HEK293 (cell line): ENCODE measurements at regions not wholly inside any gene's neighbourhood (a gene's known extent, or its start where the extent isn't known, plus 50 kb on each side); places are given as distances from the start of the nearest gene placed in this dataset.

Experiments used
- CTCF ChIA-PET: fragments of 350-600 bp; formaldehyde crosslinking; extraction: SDS; loops from one replicate; lab custom pipeline; 2021; ENCODE audit warnings: antibody characterized with exemption; lab: Yijun Ruan, JAX
- POLR2A ChIA-PET: fragments of 300-600 bp; formaldehyde crosslinking; extraction: SDS; loops from one replicate; lab custom pipeline; 2020; ENCODE audit warnings: antibody characterized with exemption, inconsistent platforms; lab: Yijun Ruan, JAX
- H3K27ac ChIP-seq: fragments of 200-500 bp; sonication (Bioruptor generic); 2 replicates; pipeline ENCODE4 v1.5.1; 2014; ENCODE audit warnings: low read depth, low read length, control low read depth, inconsistent platforms; ENCODE audit errors: extremely low read depth
- H3K36me3 ChIP-seq, 2 experiments: fragments of 200-500 bp in 1 of 2; sonication (Bioruptor generic) in 1 of 2; 1 replicate in 1 of 2; 2 replicates in 1 of 2; pipeline ENCODE4 v1.5.1; 2014 to 2017; ENCODE audit warnings: inconsistent platforms in 2 of 2, low read length in 2 of 2; ENCODE audit not compliant: control insufficient read depth in 2 of 2, insufficient read depth in 1 of 2
- H3K4me1 ChIP-seq: fragments of 200-500 bp; sonication (Bioruptor generic); 2 replicates; pipeline ENCODE4 v1.5.1; 2014; ENCODE audit warnings: mild to moderate bottlenecking, low read length, inconsistent platforms; ENCODE audit not compliant: control insufficient read depth, insufficient read depth
- H3K4me3 ChIP-seq: 2 replicates; pipeline ENCODE4 v1.5.1; 2011; ENCODE audit warnings: low read depth, mild to moderate bottlenecking, control low read depth, low read length, moderate library complexity
- H3K9me3 ChIP-seq: fragments of 200-500 bp; sonication (Bioruptor generic); 2 replicates; pipeline ENCODE4 v1.5.1; 2014; ENCODE audit warnings: low read depth, low read length, inconsistent platforms; ENCODE audit not compliant: control insufficient read depth, insufficient read depth
- FEZF1 ChIP-seq: fragments of 450-650 bp; formaldehyde crosslinking; IDR thresholded peaks from 2 replicates; pipeline ENCODE4 v1.5.1; 2016; ENCODE audit warnings: missing biosample characterization, missing genetic modification characterization
- KLF7 ChIP-seq: fragments of 450-650 bp; formaldehyde crosslinking; IDR thresholded peaks from 2 replicates; pipeline ENCODE4 v1.5.1; 2016; ENCODE audit warnings: missing biosample characterization, missing genetic modification characterization, borderline replicate concordance
- OVOL3 ChIP-seq: fragments of 450-650 bp; formaldehyde crosslinking; IDR thresholded peaks from 2 replicates; pipeline ENCODE4 v1.5.1; 2016; ENCODE audit warnings: missing biosample characterization, missing genetic modification characterization
- PRDM1 ChIP-seq: fragments of 450-650 bp; formaldehyde crosslinking; IDR thresholded peaks from 2 replicates; pipeline ENCODE4; 2016; ENCODE audit warnings: missing biosample characterization, missing genetic modification characterization
- PRDM6 ChIP-seq: fragments of 450-650 bp; formaldehyde crosslinking; IDR thresholded peaks from 2 replicates; pipeline ENCODE4 v1.5.1; 2017; ENCODE audit warnings: missing biosample characterization, missing genetic modification characterization
- REST ChIP-seq: fragments of 450-650 bp; formaldehyde crosslinking; IDR thresholded peaks from 2 replicates; pipeline ENCODE4 v1.5.1; 2016; ENCODE audit warnings: missing biosample characterization, missing genetic modification characterization
- SETDB1 ChIP-seq: IDR thresholded peaks from one replicate; pipeline ENCODE4 v1.6.1; 2017; ENCODE audit warnings: mild to moderate bottlenecking, low read length, moderate library complexity, mixed read lengths; ENCODE audit not compliant: insufficient read length
- SP2 ChIP-seq: fragments of 450-650 bp; formaldehyde crosslinking; IDR thresholded peaks from 2 replicates; pipeline ENCODE4 v1.5.1; 2016; ENCODE audit warnings: missing biosample characterization, missing genetic modification characterization
- YY2 ChIP-seq: fragments of 450-650 bp; formaldehyde crosslinking; IDR thresholded peaks from 2 replicates; pipeline ENCODE4 v1.5.1; 2016; ENCODE audit warnings: missing biosample characterization, missing genetic modification characterization
- ZNF132 ChIP-seq: fragments of 450-650 bp; formaldehyde crosslinking; IDR thresholded peaks from 2 replicates; pipeline ENCODE4 v1.5.1; 2017; ENCODE audit warnings: missing biosample characterization, missing genetic modification characterization, borderline replicate concordance
- ZNF138 ChIP-seq: fragments of 450-650 bp; formaldehyde crosslinking; IDR thresholded peaks from 2 replicates; pipeline ENCODE4 v1.5.1; 2016; ENCODE audit warnings: missing biosample characterization, missing genetic modification characterization, borderline replicate concordance
- ZNF155 ChIP-seq: fragments of 450-650 bp; formaldehyde crosslinking; IDR thresholded peaks from 2 replicates; pipeline ENCODE4 v1.5.1; 2016; ENCODE audit warnings: missing biosample characterization, missing genetic modification characterization
- ZNF239 ChIP-seq: fragments of 450-650 bp; formaldehyde crosslinking; IDR thresholded peaks from 2 replicates; pipeline ENCODE4 v1.5.1; 2016; ENCODE audit warnings: missing biosample characterization, missing genetic modification characterization
- ZNF274 ChIP-seq, 2 experiments: fragments of 200-500 bp in 1 of 2; fragments of 450-650 bp in 1 of 2; sonication (Bioruptor generic) in 1 of 2; formaldehyde crosslinking in 1 of 2; IDR thresholded peaks; 2 replicates each; pipeline versions ENCODE4 v1.5.1 to v1.6.1; 2014 to 2016; ENCODE audit warnings: borderline replicate concordance in 1 of 2, inconsistent platforms in 1 of 2, low read length in 1 of 2, missing biosample characterization in 1 of 2, missing genetic modification characterization in 1 of 2
- ZNF335 ChIP-seq: fragments of 450-650 bp; formaldehyde crosslinking; conservative IDR thresholded peaks from 2 replicates; pipeline ENCODE4 v1.5.1; 2016; ENCODE audit warnings: missing biosample characterization, missing genetic modification characterization
- ZNF341 ChIP-seq: fragments of 450-650 bp; formaldehyde crosslinking; IDR thresholded peaks from 2 replicates; pipeline ENCODE4; 2016; ENCODE audit warnings: low read depth, missing biosample characterization, missing genetic modification characterization
- ZNF366 ChIP-seq: fragments of 450-650 bp; formaldehyde crosslinking; conservative IDR thresholded peaks from 2 replicates; pipeline ENCODE4 v1.5.1; 2016; ENCODE audit warnings: missing biosample characterization, missing genetic modification characterization
- ZNF426 ChIP-seq: fragments of 450-650 bp; formaldehyde crosslinking; IDR thresholded peaks from 2 replicates; pipeline ENCODE4 v1.5.1; 2017; ENCODE audit warnings: missing biosample characterization, missing genetic modification characterization, mild to moderate bottlenecking, inconsistent platforms, moderate library complexity
- ZNF433 ChIP-seq: fragments of 450-650 bp; formaldehyde crosslinking; IDR thresholded peaks from 2 replicates; pipeline ENCODE4 v1.5.1; 2016; ENCODE audit warnings: missing biosample characterization, missing genetic modification characterization, low read depth
- ZNF48 ChIP-seq: fragments of 450-650 bp; formaldehyde crosslinking; IDR thresholded peaks from 2 replicates; pipeline ENCODE4 v1.5.1; 2016; ENCODE audit warnings: missing biosample characterization, missing genetic modification characterization
- ZNF660 ChIP-seq: fragments of 450-650 bp; IDR thresholded peaks from 2 replicates; pipeline ENCODE4 v1.5.1; 2018; ENCODE audit warnings: missing biosample characterization, mild to moderate bottlenecking, missing genetic modification characterization
- ZNF692 ChIP-seq: fragments of 450-650 bp; formaldehyde crosslinking; IDR thresholded peaks from 2 replicates; pipeline ENCODE4 v1.5.1; 2016; ENCODE audit warnings: missing biosample characterization, missing genetic modification characterization
- ZNF701 ChIP-seq: fragments of 450-650 bp; formaldehyde crosslinking; IDR thresholded peaks from 2 replicates; pipeline ENCODE4 v1.5.1; 2016; ENCODE audit warnings: missing biosample characterization, missing genetic modification characterization

DNA sequence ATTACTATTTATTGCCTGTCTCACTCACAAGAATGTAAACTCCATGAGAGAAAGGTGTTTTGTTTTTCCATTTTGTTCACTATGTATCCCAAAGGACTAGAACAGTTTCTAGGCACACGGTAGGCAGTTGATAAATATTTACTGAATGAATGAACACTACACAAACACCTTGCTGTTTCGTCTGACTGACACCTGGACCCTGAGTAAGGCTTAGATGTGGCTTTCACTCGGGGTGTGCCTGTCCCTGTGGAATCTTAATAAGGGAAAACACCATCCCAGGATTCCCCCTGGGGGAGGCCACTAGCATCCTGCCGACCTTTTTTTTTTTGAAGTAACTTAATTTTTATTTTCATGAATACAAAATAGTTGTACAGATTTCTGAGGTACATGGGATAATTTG, 66.6 kb upstream of the STEAP1B start:
- H3K4me1 ChIP-seq: peaks cover 19% of the 10 kb centered on the region
- TF ChIP-seq ZNF48 (tag by site-specific recombination) (no peak), SETDB1 (no peak), FEZF1 (tag by site-specific recombination) (no peak), REST (tag by site-specific recombination) (no peak), PRDM1 (tag by site-specific recombination) (no peak), ZNF660 (tag by site-specific recombination) (no peak), ZNF155 (tag by site-specific recombination) (no peak), YY2 (tag by site-specific recombination) (no peak)
- TF ChIP-seq, all 188 proteins: peak for 0
- H3K27ac ChIP-seq: no peak overlapping the region
- ChIA-PET POLR2A (no interaction called here), CTCF (no interaction called here)
- H3K36me3 ChIP-seq: no peaks in the 10 kb centered on the region
- H3K4me3 ChIP-seq: no peak overlapping the region
- no peaks in the 10 kb centered on the region for H3K9me3 ChIP-seq

DNA sequence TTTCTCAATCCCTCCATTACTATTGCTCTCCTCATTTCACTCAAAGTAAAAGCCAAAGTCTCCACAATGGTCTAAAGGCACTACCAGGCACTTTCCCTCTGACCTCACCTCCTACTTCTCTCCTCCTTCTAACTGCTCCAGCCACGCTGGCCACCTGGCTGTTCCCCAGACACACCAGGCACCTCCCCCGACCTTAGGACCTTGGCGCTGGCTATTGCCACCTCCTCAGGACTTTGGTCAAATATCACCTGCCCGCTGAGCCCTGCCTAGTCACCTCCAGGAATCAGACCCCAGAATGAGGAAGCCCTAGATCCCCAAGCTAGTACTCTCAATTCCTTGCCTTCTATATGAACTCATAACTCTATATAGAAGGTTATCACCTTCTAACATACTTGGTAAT, 66.2 kb upstream of the STEAP1B start:
- CTCF ChIA-PET: interaction anchor here (1.7 kb wide), 1 partner anchor 489 kb away, joined by 5 read pairs; no protein-coding TSS in a partner anchor

More for the DNA sequence above, 66.2 kb upstream of the STEAP1B start:
- peaks cover 19% of the 10 kb centered on the region for H3K4me1 ChIP-seq
- H3K27ac ChIP-seq: no peak overlapping the region
- POLR2A ChIA-PET: no interaction called here
- TF ChIP-seq PRDM6 (tag by site-specific recombination) (no peak), ZNF335 (tag by site-specific recombination) (no peak), ZNF274 (IDR thresholded peaks at IDR 0.05; ENCODE audit: low read length) (no peak), ZNF274 (tag by site-specific recombination; IDR thresholded peaks at IDR 0.05; ENCODE audit: borderline replicate concordance) (no peak), ZNF366 (tag by site-specific recombination) (no peak), OVOL3 (tag by site-specific recombination) (no peak), SP2 (no peak), ZNF692 (tag by site-specific recombination) (no peak), ZNF426 (tag by site-specific recombination) (no peak), ZNF239 (no peak), ZNF132 (no peak), ZNF433 (tag by site-specific recombination) (no peak), KLF7 (tag by site-specific recombination) (no peak), ZNF701 (no peak), ZNF138 (tag by site-specific recombination) (no peak), ZNF341 (no peak)
- no peak overlapping the region for H3K4me3 ChIP-seq
- H3K9me3 ChIP-seq: no peaks in the 10 kb centered on the region
- no peaks in the 10 kb centered on the region for H3K36me3 ChIP-seq
